ENCODE measurements at regions not wholly inside any gene's neighbourhood (a gene's known extent, or its start where the extent isn't known, plus 50 kb on each side); places are given as distances from the start of the nearest gene placed in this dataset.

DNA sequence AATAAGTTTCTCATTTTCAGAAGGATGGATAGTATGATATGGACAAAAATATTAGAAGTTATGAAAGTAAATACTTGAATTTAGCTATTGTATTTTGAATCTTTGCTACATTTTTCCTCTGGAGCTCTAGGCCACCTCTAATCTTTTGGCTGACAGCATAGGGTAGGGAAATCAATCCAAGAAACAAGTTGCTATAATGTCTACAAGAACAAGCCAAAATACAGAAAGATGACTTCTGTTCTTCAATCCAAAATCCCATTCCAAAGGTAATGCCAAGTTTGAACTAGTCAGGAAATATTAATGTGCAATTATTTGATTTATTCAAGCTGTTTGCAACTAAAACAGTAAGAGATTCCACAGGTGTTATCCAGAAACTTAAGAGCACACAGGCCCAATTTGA, 1323.1 kb downstream of the ADGRL3 start:
- no peak overlapping the region for H3K27ac ChIP-seq
- no peaks in the 10 kb centered on the region for H3K27me3 ChIP-seq
- TF ChIP-seq EP300 (IDR thresholded peaks at IDR 0.05) (no peak), POLR2A (IDR thresholded peaks at IDR 0.05) (no peak), POLR2AphosphoS5 (IDR thresholded peaks at IDR 0.05) (no peak), CTCF (IDR thresholded peaks at IDR 0.05) (no peak)
- no peaks in the 10 kb centered on the region for H3K4me1 ChIP-seq
- no peak overlapping the region for H3K4me3 ChIP-seq
- no peak for DNase-seq (ENCODE audit: low spot score in 2 of 2)
- H3K9me3 ChIP-seq, result no peaks in the 10 kb centered on the region
- H3K36me3 ChIP-seq, result no peaks in the 10 kb centered on the region

GRCh38 chr4:62522273-62522672, 1322.1 kb downstream of the ADGRL3 start:
- Histone ChIP-seq H3K4me1 (no peaks in the 10 kb centered on the region), H3K27me3 (no peaks in the 10 kb centered on the region), H3K4me3 (no peak overlapping the region), H3K9me3 (no peaks in the 10 kb centered on the region), H3K27ac (no peak overlapping the region), H3K36me3 (no peaks in the 10 kb centered on the region)
- no peak for DNase-seq (ENCODE audit: low spot score in 2 of 2)
- TF ChIP-seq EP300 (IDR thresholded peaks at IDR 0.05), result no peak
- TF ChIP-seq POLR2AphosphoS5 (IDR thresholded peaks at IDR 0.05), result no peak
- TF ChIP-seq CTCF (IDR thresholded peaks at IDR 0.05), result no peak
- TF ChIP-seq POLR2A (IDR thresholded peaks at IDR 0.05), result no peak
- 87% methylated on average over 11 of the region's 11 CpGs for WGBS

GRCh38 chr4:62517716-62518115, 1317.6 kb downstream of the ADGRL3 start:
- H3K4me3 ChIP-seq, result no peak overlapping the region
- 43% methylated on average over 1 of the region's 1 CpG for WGBS

DNA sequence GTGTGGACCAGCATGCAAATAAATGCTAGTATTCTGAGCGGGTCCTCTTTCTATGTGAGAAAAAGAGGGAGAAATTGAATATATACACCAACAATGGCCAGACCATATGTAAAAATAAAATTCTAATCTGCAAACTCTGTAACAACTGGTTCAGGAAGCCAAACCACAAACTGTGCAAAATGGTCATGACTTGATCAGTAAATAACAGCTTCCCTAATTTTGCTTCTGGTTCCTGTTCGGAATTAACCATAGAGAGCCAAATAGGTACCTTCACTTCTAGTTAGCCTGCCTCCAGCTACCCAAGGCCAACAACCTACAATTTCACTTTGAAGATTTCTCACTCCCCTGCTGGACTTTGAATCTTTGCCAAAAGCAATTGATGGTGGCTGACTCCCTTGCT, 1313.2 kb downstream of the ADGRL3 start:
- H3K9me3 ChIP-seq, result no peaks in the 10 kb centered on the region
- H3K27ac ChIP-seq, result no peak overlapping the region
- H3K4me3 ChIP-seq, result no peak overlapping the region
- WGBS, result 78% methylated on average over 2 of the region's 2 CpGs
- H3K4me1 ChIP-seq, result no peaks in the 10 kb centered on the region
- DNase-seq (ENCODE audit: low spot score in 2 of 2), result no peak
- no peak for TF ChIP-seq CTCF (IDR thresholded peaks at IDR 0.05)
- TF ChIP-seq POLR2A (IDR thresholded peaks at IDR 0.05), result no peak
- no peak for TF ChIP-seq POLR2AphosphoS5 (IDR thresholded peaks at IDR 0.05)
- no peak for TF ChIP-seq EP300 (IDR thresholded peaks at IDR 0.05)
- no peaks in the 10 kb centered on the region for H3K36me3 ChIP-seq
- no peaks in the 10 kb centered on the region for H3K27me3 ChIP-seq

More at GRCh38 chr4:62517716-62518115, 1317.6 kb downstream of the ADGRL3 start:
- TF ChIP-seq POLR2AphosphoS5 (IDR thresholded peaks at IDR 0.05) (no peak), CTCF (IDR thresholded peaks at IDR 0.05) (no peak), POLR2A (IDR thresholded peaks at IDR 0.05) (no peak), EP300 (IDR thresholded peaks at IDR 0.05) (no peak)
- H3K27me3 ChIP-seq, result no peaks in the 10 kb centered on the region
- H3K27ac ChIP-seq, result no peak overlapping the region
- no peaks in the 10 kb centered on the region for H3K4me1 ChIP-seq
- H3K9me3 ChIP-seq, result no peaks in the 10 kb centered on the region
- H3K36me3 ChIP-seq, result no peaks in the 10 kb centered on the region
- no peak for DNase-seq (ENCODE audit: low spot score in 2 of 2)

GRCh38 chr4:62512271-62512670, 1312.1 kb downstream of the ADGRL3 start:
- no peak overlapping the region for H3K27ac ChIP-seq
- H3K9me3 ChIP-seq, result no peaks in the 10 kb centered on the region
- WGBS, result 68% methylated on average over 3 of the region's 3 CpGs
- no peak for DNase-seq (ENCODE audit: low spot score in 2 of 2)
- H3K4me3 ChIP-seq, result no peak overlapping the region
- no peaks in the 10 kb centered on the region for H3K36me3 ChIP-seq
- H3K4me1 ChIP-seq, result no peaks in the 10 kb centered on the region
- H3K27me3 ChIP-seq, result no peaks in the 10 kb centered on the region
- TF ChIP-seq EP300 (IDR thresholded peaks at IDR 0.05) (no peak), POLR2AphosphoS5 (IDR thresholded peaks at IDR 0.05) (no peak), POLR2A (IDR thresholded peaks at IDR 0.05) (no peak), CTCF (IDR thresholded peaks at IDR 0.05) (no peak)
